Endothelial cell (in vitro differentiated cells): ENCODE measurements at regions not wholly inside any gene's neighbourhood (a gene's known extent, or its start where the extent isn't known, plus 50 kb on each side); places are given as distances from the start of the nearest gene placed in this dataset.

Source experiments
- DNase-seq: peaks from one replicate; pipeline ENCODE4 v3.0.0; 2021; ENCODE audit warnings: low spot score
- H3K27ac Mint-ChIP-seq: one replicate; pipeline ENCODE4 v1.8.0; 2021; ENCODE audit warnings: mixed read lengths, inconsistent platforms; ENCODE audit not compliant: unreplicated experiment
- H3K27me3 Mint-ChIP-seq: one replicate; pipeline ENCODE4 v1.8.0; 2021; ENCODE audit warnings: mild to moderate bottlenecking, moderate library complexity, mixed read lengths, inconsistent platforms; ENCODE audit not compliant: unreplicated experiment
- H3K36me3 Mint-ChIP-seq: one replicate; pipeline ENCODE4 v1.8.0; 2021; ENCODE audit warnings: mild to moderate bottlenecking, low read depth, mixed read lengths, inconsistent platforms; ENCODE audit not compliant: unreplicated experiment
- H3K4me1 Mint-ChIP-seq: one replicate; pipeline ENCODE4 v1.8.0; 2021; ENCODE audit warnings: mild to moderate bottlenecking, mixed read lengths, inconsistent platforms; ENCODE audit not compliant: unreplicated experiment
- H3K4me3 Mint-ChIP-seq: one replicate; pipeline ENCODE4 v1.8.0; 2021; ENCODE audit warnings: mild to moderate bottlenecking, mixed read lengths, inconsistent platforms; ENCODE audit not compliant: unreplicated experiment
- H3K9me3 Mint-ChIP-seq: one replicate; pipeline ENCODE4 v1.8.0; 2021; ENCODE audit warnings: mixed read lengths, inconsistent platforms; ENCODE audit not compliant: unreplicated experiment
- TF ChIP-seq, protein P1 (sequence below): fragments of 200-600 bp; sonication (generic); IDR thresholded peaks from one replicate; pipeline ENCODE4 v1.5.0; 2021; ENCODE audit warnings: antibody characterized with exemption; ENCODE audit not compliant: unreplicated experiment

DNA sequence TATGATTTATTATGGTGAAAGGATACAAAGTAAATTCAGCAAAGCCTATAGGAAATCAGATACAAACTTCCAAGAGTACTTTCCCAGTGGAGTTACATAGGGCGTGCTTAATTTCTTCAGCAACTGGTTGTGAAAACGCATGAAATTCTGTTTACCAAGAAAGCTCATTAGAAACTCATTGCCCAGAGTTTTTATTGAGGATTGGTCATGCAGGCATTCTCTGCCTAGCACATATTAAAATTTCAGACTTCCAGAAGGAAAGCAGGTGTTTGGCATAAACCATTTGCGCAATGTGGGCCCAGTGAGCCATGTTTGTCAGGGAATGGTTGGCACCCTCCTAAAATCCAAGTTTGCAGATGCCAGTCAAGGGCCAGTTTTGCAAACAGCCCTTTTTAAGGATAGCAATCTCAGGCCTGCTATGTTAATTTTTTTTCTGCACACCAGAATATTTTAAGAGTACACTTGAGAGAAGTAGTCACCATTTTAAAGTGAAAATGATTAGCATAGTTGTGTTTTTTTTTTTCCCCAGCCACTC, 311.1 kb upstream of the CHD1 start:
- Mint-ChIP-seq H3K27ac (no peak overlapping the region), H3K36me3 (no peaks in the 10 kb centered on the region), H3K27me3 (no peaks in the 10 kb centered on the region), H3K4me1 (peaks cover 9% of the 10 kb centered on the region), H3K4me3 (no peak overlapping the region), H3K9me3 (no peaks in the 10 kb centered on the region)
- DNase-seq, result no peak
- TF ChIP-seq, protein P1, sequence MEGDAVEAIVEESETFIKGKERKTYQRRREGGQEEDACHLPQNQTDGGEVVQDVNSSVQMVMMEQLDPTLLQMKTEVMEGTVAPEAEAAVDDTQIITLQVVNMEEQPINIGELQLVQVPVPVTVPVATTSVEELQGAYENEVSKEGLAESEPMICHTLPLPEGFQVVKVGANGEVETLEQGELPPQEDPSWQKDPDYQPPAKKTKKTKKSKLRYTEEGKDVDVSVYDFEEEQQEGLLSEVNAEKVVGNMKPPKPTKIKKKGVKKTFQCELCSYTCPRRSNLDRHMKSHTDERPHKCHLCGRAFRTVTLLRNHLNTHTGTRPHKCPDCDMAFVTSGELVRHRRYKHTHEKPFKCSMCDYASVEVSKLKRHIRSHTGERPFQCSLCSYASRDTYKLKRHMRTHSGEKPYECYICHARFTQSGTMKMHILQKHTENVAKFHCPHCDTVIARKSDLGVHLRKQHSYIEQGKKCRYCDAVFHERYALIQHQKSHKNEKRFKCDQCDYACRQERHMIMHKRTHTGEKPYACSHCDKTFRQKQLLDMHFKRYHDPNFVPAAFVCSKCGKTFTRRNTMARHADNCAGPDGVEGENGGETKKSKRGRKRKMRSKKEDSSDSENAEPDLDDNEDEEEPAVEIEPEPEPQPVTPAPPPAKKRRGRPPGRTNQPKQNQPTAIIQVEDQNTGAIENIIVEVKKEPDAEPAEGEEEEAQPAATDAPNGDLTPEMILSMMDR, result no peak

- Mint-ChIP-seq H3K27ac (no peak overlapping the region), H3K4me3 (no peak overlapping the region), H3K27me3 (no peaks in the 10 kb centered on the region), H3K9me3 (no peaks in the 10 kb centered on the region), H3K4me1 (no peaks in the 10 kb centered on the region), H3K36me3 (no peaks in the 10 kb centered on the region)
- TF ChIP-seq, protein P1, result no peak
- DNase-seq, result no peak
Observed at GRCh38 chr5:99191206-99191745, 262.5 kb upstream of the CHD1 start.

DNA sequence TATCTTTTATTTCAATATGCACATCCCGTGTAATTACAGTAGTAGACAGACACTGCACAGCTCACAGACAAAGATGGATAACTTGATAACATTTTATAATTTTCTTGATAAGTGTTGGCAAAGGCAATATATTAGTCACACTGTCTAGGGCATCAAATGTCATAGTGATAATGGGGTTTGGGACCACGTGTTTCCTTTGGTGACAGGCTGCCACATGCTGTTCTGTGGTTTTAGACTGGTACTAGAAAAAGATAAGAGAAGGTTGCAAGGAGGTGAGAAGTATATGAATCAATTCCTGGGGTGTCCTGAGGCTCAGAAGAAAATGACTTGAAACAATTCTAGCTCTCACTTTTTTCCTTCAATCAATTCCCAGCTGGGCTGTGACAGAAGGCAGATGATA, 258.8 kb upstream of the CHD1 start:
- DNase-seq, result no peak
- Mint-ChIP-seq H3K4me1 (no peaks in the 10 kb centered on the region), H3K9me3 (no peaks in the 10 kb centered on the region), H3K27me3 (no peaks in the 10 kb centered on the region), H3K4me3 (no peak overlapping the region), H3K36me3 (no peaks in the 10 kb centered on the region), H3K27ac (no peak overlapping the region)
- TF ChIP-seq, protein P1, result no peak

GRCh38 chr5:99179206-99179605, 250.4 kb upstream of the CHD1 start:
- Mint-ChIP-seq H3K27ac (no peak overlapping the region), H3K4me1 (no peaks in the 10 kb centered on the region), H3K4me3 (no peak overlapping the region), H3K36me3 (no peaks in the 10 kb centered on the region), H3K27me3 (no peaks in the 10 kb centered on the region), H3K9me3 (no peaks in the 10 kb centered on the region)
- no peak for DNase-seq
- TF ChIP-seq, protein P1, result no peak

DNA sequence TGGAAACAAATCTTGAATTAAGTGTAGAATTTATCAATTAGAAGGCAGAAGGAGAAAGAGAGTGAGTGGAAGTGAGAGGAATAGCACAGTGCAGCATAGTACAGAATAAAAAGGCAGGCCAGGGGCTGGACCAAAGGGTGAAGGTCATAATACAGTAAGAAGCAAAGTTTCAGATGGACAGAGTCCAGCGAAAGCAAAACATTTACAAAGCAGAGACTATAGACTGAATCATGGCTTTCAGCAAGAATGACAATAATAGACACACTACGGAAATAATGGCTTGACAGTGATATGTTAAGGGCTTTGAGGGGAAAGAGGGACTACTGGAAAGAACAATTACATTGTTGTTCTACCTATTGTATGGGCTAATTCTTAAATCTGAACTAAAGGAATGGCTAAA, 249.0 kb upstream of the CHD1 start:
- TF ChIP-seq, protein P1, result no peak
- H3K36me3 Mint-ChIP-seq, result no peaks in the 10 kb centered on the region
- DNase-seq, result no peak
- H3K27me3 Mint-ChIP-seq, result no peaks in the 10 kb centered on the region
- H3K4me3 Mint-ChIP-seq, result no peak overlapping the region
- no peaks in the 10 kb centered on the region for H3K4me1 Mint-ChIP-seq
- H3K9me3 Mint-ChIP-seq, result no peaks in the 10 kb centered on the region
- no peak overlapping the region for H3K27ac Mint-ChIP-seq
